ENCODE measurements at regions not wholly inside any gene's neighbourhood (a gene's known extent, or its start where the extent isn't known, plus 50 kb on each side); places are given as distances from the start of the nearest gene placed in this dataset.

DNA sequence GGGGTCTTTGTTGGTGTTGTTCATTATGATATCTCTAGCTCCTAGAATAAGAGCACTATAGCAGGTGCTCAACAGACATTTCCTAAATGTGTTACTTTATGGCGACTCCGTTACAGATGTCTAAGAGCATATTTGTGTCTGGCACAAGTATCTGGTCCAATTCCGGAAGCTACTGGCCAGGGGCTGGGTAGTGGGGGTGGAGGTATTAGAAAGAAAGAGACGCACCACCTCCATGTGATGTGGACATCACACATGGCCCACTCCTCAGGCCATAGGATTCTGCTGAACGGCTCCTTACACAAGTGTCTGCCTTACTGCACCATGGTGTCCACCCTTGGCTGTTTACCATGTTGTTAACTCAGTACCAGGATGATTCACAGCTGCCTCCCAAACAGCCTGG, 296.8 kb upstream of the MKI67 start:
- Histone ChIP-seq H3K9me3 (no peaks in the 10 kb centered on the region), H3K4me3 (no peak overlapping the region), H3K27ac (no peak overlapping the region), H3K4me1 (no peaks in the 10 kb centered on the region), H3K27me3 (no peaks in the 10 kb centered on the region), H3K36me3 (no peaks in the 10 kb centered on the region)
- TF ChIP-seq, protein P1, sequence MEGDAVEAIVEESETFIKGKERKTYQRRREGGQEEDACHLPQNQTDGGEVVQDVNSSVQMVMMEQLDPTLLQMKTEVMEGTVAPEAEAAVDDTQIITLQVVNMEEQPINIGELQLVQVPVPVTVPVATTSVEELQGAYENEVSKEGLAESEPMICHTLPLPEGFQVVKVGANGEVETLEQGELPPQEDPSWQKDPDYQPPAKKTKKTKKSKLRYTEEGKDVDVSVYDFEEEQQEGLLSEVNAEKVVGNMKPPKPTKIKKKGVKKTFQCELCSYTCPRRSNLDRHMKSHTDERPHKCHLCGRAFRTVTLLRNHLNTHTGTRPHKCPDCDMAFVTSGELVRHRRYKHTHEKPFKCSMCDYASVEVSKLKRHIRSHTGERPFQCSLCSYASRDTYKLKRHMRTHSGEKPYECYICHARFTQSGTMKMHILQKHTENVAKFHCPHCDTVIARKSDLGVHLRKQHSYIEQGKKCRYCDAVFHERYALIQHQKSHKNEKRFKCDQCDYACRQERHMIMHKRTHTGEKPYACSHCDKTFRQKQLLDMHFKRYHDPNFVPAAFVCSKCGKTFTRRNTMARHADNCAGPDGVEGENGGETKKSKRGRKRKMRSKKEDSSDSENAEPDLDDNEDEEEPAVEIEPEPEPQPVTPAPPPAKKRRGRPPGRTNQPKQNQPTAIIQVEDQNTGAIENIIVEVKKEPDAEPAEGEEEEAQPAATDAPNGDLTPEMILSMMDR (IDR thresholded peaks at IDR 0.05), result no peak
- no peak for TF ChIP-seq POLR2A (IDR thresholded peaks at IDR 0.05)
- intact Hi-C loops (cut with DNase I; ENCODE audit: low total_unique reads), result no loop called here
- no peak for DNase-seq

GRCh38 chr10:128429321-128429720, 303.1 kb upstream of the MKI67 start:
- H3K9me3 ChIP-seq, result no peaks in the 10 kb centered on the region
- intact Hi-C loops (cut with DNase I; ENCODE audit: low total_unique reads), result no loop called here
- H3K27ac ChIP-seq, result no peak overlapping the region
- TF ChIP-seq, protein P1 (IDR thresholded peaks at IDR 0.05), result no peak
- TF ChIP-seq POLR2A (IDR thresholded peaks at IDR 0.05), result no peak
- no peak overlapping the region for H3K4me3 ChIP-seq
- no peaks in the 10 kb centered on the region for H3K36me3 ChIP-seq
- H3K4me1 ChIP-seq, result no peaks in the 10 kb centered on the region
- H3K27me3 ChIP-seq, result no peaks in the 10 kb centered on the region
- DNase-seq, result no peak

- H3K4me1 ChIP-seq, result no peaks in the 10 kb centered on the region
- no peak for TF ChIP-seq POLR2A (IDR thresholded peaks at IDR 0.05)
- TF ChIP-seq, protein P1 (IDR thresholded peaks at IDR 0.05), result no peak
- H3K27me3 ChIP-seq, result no peaks in the 10 kb centered on the region
- H3K36me3 ChIP-seq, result no peaks in the 10 kb centered on the region
- no peaks in the 10 kb centered on the region for H3K9me3 ChIP-seq
- no peak for DNase-seq
- no peak overlapping the region for H3K27ac ChIP-seq
- intact Hi-C loops (cut with DNase I; ENCODE audit: low total_unique reads), result no loop called here
- H3K4me3 ChIP-seq, result no peak overlapping the region
Measured at GRCh38 chr10:128429835-128430513, 303.8 kb upstream of the MKI67 start.

GRCh38 chr10:128431083-128431482, 304.9 kb upstream of the MKI67 start:
- intact Hi-C loops (cut with DNase I; ENCODE audit: low total_unique reads), result no loop called here
- no peak for DNase-seq
- Histone ChIP-seq H3K9me3 (no peaks in the 10 kb centered on the region), H3K27ac (no peak overlapping the region), H3K4me3 (no peak overlapping the region), H3K4me1 (no peaks in the 10 kb centered on the region), H3K36me3 (no peaks in the 10 kb centered on the region), H3K27me3 (no peaks in the 10 kb centered on the region)
- TF ChIP-seq, protein P1 (IDR thresholded peaks at IDR 0.05), result no peak

DNA sequence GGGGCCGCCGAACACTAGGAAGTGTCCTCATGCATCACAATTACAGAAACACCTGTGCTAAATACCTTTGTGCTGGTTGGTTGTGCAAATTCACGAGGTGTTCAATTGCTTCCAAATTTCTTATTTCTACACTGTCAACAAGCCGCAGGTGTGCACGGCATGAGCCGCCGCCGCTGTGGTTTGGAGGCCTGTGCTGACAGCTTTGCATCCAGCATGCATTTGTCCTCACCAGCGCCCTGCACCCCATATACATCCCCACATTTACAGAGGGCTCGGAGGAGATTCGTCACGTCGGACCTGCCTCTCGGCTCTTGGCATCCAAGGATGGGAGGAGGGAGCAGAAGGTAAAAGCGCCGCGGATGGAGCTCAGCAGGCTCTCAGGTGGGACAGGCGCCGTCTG, 305.3 kb upstream of the MKI67 start:
- no peak for TF ChIP-seq POLR2A (IDR thresholded peaks at IDR 0.05)
- TF ChIP-seq, protein P1 (IDR thresholded peaks at IDR 0.05), result no peak
- Histone ChIP-seq H3K36me3 (no peaks in the 10 kb centered on the region), H3K27me3 (no peaks in the 10 kb centered on the region), H3K4me1 (no peaks in the 10 kb centered on the region), H3K27ac (no peak overlapping the region), H3K4me3 (no peak overlapping the region), H3K9me3 (no peaks in the 10 kb centered on the region)
- DNase-seq, result no peak
- intact Hi-C loops (cut with DNase I; ENCODE audit: low total_unique reads), result no loop called here

All from uterus (tissue), 3 donors.